WTC11 (cell line): ENCODE measurements at regions not wholly inside any gene's neighbourhood (a gene's known extent, or its start where the extent isn't known, plus 50 kb on each side); places are given as distances from the start of the nearest gene placed in this dataset.

Experiments used
- CTCF ChIP-seq: fragments of 200-600 bp; IDR thresholded peaks from 2 replicates; pipeline ENCODE4 v1.8.0; 2022; ENCODE audit warnings: antibody characterized with exemption
- MAX ChIP-seq: sonication (generic); formaldehyde crosslinking; IDR thresholded peaks from 2 replicates; pipeline ENCODE4 v1.8.0; 2022; ENCODE audit warnings: mild to moderate bottlenecking, missing genetic modification reagents
- NFE2L1 ChIP-seq: sonication (generic); formaldehyde crosslinking; IDR thresholded peaks from 2 replicates; pipeline ENCODE4 v1.8.1; 2023; ENCODE audit warnings: missing genetic modification reagents
- PRRX2 ChIP-seq: fragments of 250-450 bp; sonication (Bioruptor Pico); IDR thresholded peaks from 2 replicates; pipeline ENCODE4 v1.8.0; 2021; ENCODE audit warnings: mild to moderate bottlenecking
- ZNF138 ChIP-seq: sonication (generic); formaldehyde crosslinking; conservative IDR thresholded peaks from 2 replicates; pipeline ENCODE4 v1.8.1; 2022; ENCODE audit warnings: mild to moderate bottlenecking, moderate library complexity, missing genetic modification reagents

- TF ChIP-seq PRRX2 (no peak), CTCF (no peak), NFE2L1 (no peak), MAX (no peak), ZNF138 (CRISPR knock-in tag) (no peak)
Measured at GRCh38 chr6:164505425-164505824, 804.0 kb downstream of the C6orf118 start.
